ENCODE measurements at regions not wholly inside any gene's neighbourhood (a gene's known extent, or its start where the extent isn't known, plus 50 kb on each side); places are given as distances from the start of the nearest gene placed in this dataset.

- no peak overlapping the region for H3K4me3 Mint-ChIP-seq
- no peaks in the 10 kb centered on the region for H3K27me3 Mint-ChIP-seq (ENCODE audit: low read depth in 3 of 3)
- DNase-seq: no peak
- H3K4me1 Mint-ChIP-seq: no peaks in the 10 kb centered on the region
- peaks cover 0 to 4% (median 0%) of the 10 kb centered on the region in 3 donors for H3K36me3 Mint-ChIP-seq
- no peak overlapping the region for H3K27ac Mint-ChIP-seq
- H3K9me3 Mint-ChIP-seq: peaks cover 13 to 60% (median 23%) of the 10 kb centered on the region in 6 donors
These were observed 1009.1 kb upstream of the SEMA6D start for GRCh38 chr15:46708226-46708625.

GRCh38 chr15:46709460-46710083 is 1007.7 kb upstream of the SEMA6D start:
- H3K27me3 Mint-ChIP-seq (ENCODE audit: low read depth in 3 of 3): no peaks in the 10 kb centered on the region
- peaks cover 12 to 63% (median 19%) of the 10 kb centered on the region in 6 donors for H3K9me3 Mint-ChIP-seq
- no peak for DNase-seq
- no peak overlapping the region for H3K27ac Mint-ChIP-seq
- no peaks in the 10 kb centered on the region for H3K4me1 Mint-ChIP-seq
- peaks cover 0 to 4% (median 0%) of the 10 kb centered on the region in 3 donors for H3K36me3 Mint-ChIP-seq
- H3K4me3 Mint-ChIP-seq: no peak overlapping the region

GRCh38 chr15:46710401-46710960 is 1006.8 kb upstream of the SEMA6D start:
- Mint-ChIP-seq H3K4me1 (no peaks in the 10 kb centered on the region), H3K4me3 (no peak overlapping the region), H3K27me3 (ENCODE audit: low read depth in 3 of 3) (no peaks in the 10 kb centered on the region), H3K27ac (no peak overlapping the region), H3K9me3 (peaks cover 7 to 58% (median 16%) of the 10 kb centered on the region in 6 donors), H3K36me3 (peaks cover 0 to 4% (median 0%) of the 10 kb centered on the region in 3 donors)
- no peak for DNase-seq

- Mint-ChIP-seq H3K4me1 (no peaks in the 10 kb centered on the region), H3K27ac (no peak overlapping the region), H3K36me3 (peaks cover 0 to 4% (median 0%) of the 10 kb centered on the region in 3 donors), H3K27me3 (ENCODE audit: low read depth in 3 of 3) (no peaks in the 10 kb centered on the region), H3K4me3 (no peak overlapping the region), H3K9me3 (peaks cover 5 to 51% (median 15%) of the 10 kb centered on the region in 6 donors)
- no peak for DNase-seq
These were observed 1004.3 kb upstream of the SEMA6D start for GRCh38 chr15:46713045-46713444.

- Mint-ChIP-seq H3K4me1 (no peaks in the 10 kb centered on the region), H3K27ac (no peak overlapping the region), H3K27me3 (ENCODE audit: low read depth in 3 of 3) (no peaks in the 10 kb centered on the region), H3K36me3 (peaks cover 0 to 3% (median 0%) of the 10 kb centered on the region in 3 donors), H3K9me3 (peaks cover 3 to 38% (median 14%) of the 10 kb centered on the region in 6 donors), H3K4me3 (no peak overlapping the region)
- no peak for DNase-seq
These were observed 1002.4 kb upstream of the SEMA6D start for GRCh38 chr15:46714950-46715349.

GRCh38 chr15:46723308-46723707 is 994.0 kb upstream of the SEMA6D start:
- Mint-ChIP-seq H3K27me3 (ENCODE audit: low read depth in 3 of 3) (peaks cover 0 to 1% (median 0%) of the 10 kb centered on the region in 3 donors), H3K4me3 (no peak overlapping the region), H3K27ac (no peak overlapping the region), H3K36me3 (peaks cover 0 to 4% (median 3%) of the 10 kb centered on the region in 3 donors), H3K9me3 (peaks cover 2 to 49% (median 27%) of the 10 kb centered on the region in 6 donors), H3K4me1 (no peaks in the 10 kb centered on the region)
- no peak for DNase-seq

GRCh38 chr15:46732060-46732459 is 985.2 kb upstream of the SEMA6D start:
- H3K27me3 Mint-ChIP-seq (ENCODE audit: low read depth in 3 of 3): peaks cover 0 to 3% (median 1%) of the 10 kb centered on the region in 3 donors
- H3K4me1 Mint-ChIP-seq: no peaks in the 10 kb centered on the region
- no peak for DNase-seq
- H3K27ac Mint-ChIP-seq: no peak overlapping the region
- H3K36me3 Mint-ChIP-seq: peaks cover 0 to 6% (median 4%) of the 10 kb centered on the region in 3 donors
- H3K4me3 Mint-ChIP-seq: no peak overlapping the region
- peaks cover 0 to 57% (median 29%) of the 10 kb centered on the region in 6 donors for H3K9me3 Mint-ChIP-seq

GRCh38 chr15:46735115-46735514 is 982.2 kb upstream of the SEMA6D start:
- H3K36me3 Mint-ChIP-seq: no peaks in the 10 kb centered on the region
- no peak overlapping the region for H3K27ac Mint-ChIP-seq
- no peaks in the 10 kb centered on the region for H3K27me3 Mint-ChIP-seq (ENCODE audit: low read depth in 3 of 3)
- H3K4me3 Mint-ChIP-seq: no peak overlapping the region
- H3K9me3 Mint-ChIP-seq: peaks cover 0 to 53% (median 12%) of the 10 kb centered on the region in 6 donors
- H3K4me1 Mint-ChIP-seq: no peaks in the 10 kb centered on the region
- DNase-seq: no peak

GRCh38 chr15:46751303-46751702 is 966.0 kb upstream of the SEMA6D start:
- H3K27me3 Mint-ChIP-seq (ENCODE audit: low read depth in 3 of 3): peaks cover 0 to 4% (median 0%) of the 10 kb centered on the region in 3 donors
- H3K4me3 Mint-ChIP-seq: no peak overlapping the region
- H3K4me1 Mint-ChIP-seq: no peaks in the 10 kb centered on the region
- H3K9me3 Mint-ChIP-seq: peaks cover 6 to 26% (median 18%) of the 10 kb centered on the region in 6 donors
- H3K27ac Mint-ChIP-seq: no peak overlapping the region
- no peaks in the 10 kb centered on the region for H3K36me3 Mint-ChIP-seq
- DNase-seq: no peak

- Mint-ChIP-seq H3K9me3 (peaks cover 20 to 40% (median 29%) of the 10 kb centered on the region in 6 donors), H3K36me3 (no peaks in the 10 kb centered on the region), H3K4me3 (no peak overlapping the region), H3K27me3 (ENCODE audit: low read depth in 3 of 3) (peaks cover 0 to 4% (median 0%) of the 10 kb centered on the region in 3 donors), H3K27ac (no peak overlapping the region), H3K4me1 (no peaks in the 10 kb centered on the region)
- DNase-seq: no peak
These were observed 963.4 kb upstream of the SEMA6D start for GRCh38 chr15:46753946-46754345.

- peaks cover 0 to 1% (median 0%) of the 10 kb centered on the region in 3 donors for H3K27me3 Mint-ChIP-seq (ENCODE audit: low read depth in 3 of 3)
These were observed 954.2 kb upstream of the SEMA6D start for GRCh38 chr15:46763091-46763490.

GRCh38 chr15:46764851-46765250 is 952.5 kb upstream of the SEMA6D start:
- peaks cover 18 to 53% (median 24%) of the 10 kb centered on the region in 6 donors for H3K9me3 Mint-ChIP-seq

More at GRCh38 chr15:46763091-46763490, 954.2 kb upstream of the SEMA6D start:
- no peak overlapping the region for H3K4me3 Mint-ChIP-seq
- H3K9me3 Mint-ChIP-seq: peaks cover 11 to 54% (median 22%) of the 10 kb centered on the region in 6 donors
- no peaks in the 10 kb centered on the region for H3K4me1 Mint-ChIP-seq
- H3K36me3 Mint-ChIP-seq: peaks cover 0 to 4% (median 0%) of the 10 kb centered on the region in 3 donors
- DNase-seq: no peak
- H3K27ac Mint-ChIP-seq: no peak overlapping the region

GRCh38 chr15:46766021-46766420 is 951.3 kb upstream of the SEMA6D start:
- DNase-seq: no peak
- peaks cover 0 to 3% (median 2%) of the 10 kb centered on the region in 3 donors for H3K36me3 Mint-ChIP-seq
- H3K4me3 Mint-ChIP-seq: no peak overlapping the region
- H3K9me3 Mint-ChIP-seq: peaks cover 18 to 61% (median 24%) of the 10 kb centered on the region in 6 donors
- H3K27me3 Mint-ChIP-seq (ENCODE audit: low read depth in 3 of 3): peaks cover 0 to 2% (median 1%) of the 10 kb centered on the region in 3 donors
- H3K27ac Mint-ChIP-seq: no peak overlapping the region
- no peaks in the 10 kb centered on the region for H3K4me1 Mint-ChIP-seq

More at GRCh38 chr15:46764851-46765250, 952.5 kb upstream of the SEMA6D start:
- DNase-seq: no peak
- Mint-ChIP-seq H3K36me3 (peaks cover 0 to 4% (median 3%) of the 10 kb centered on the region in 3 donors), H3K27ac (no peak overlapping the region), H3K27me3 (ENCODE audit: low read depth in 3 of 3) (peaks cover 0 to 2% (median 1%) of the 10 kb centered on the region in 3 donors), H3K4me3 (no peak overlapping the region), H3K4me1 (no peaks in the 10 kb centered on the region)

GRCh38 chr15:46768287-46768686 is 949.0 kb upstream of the SEMA6D start:
- DNase-seq: no peak
- no peak overlapping the region for H3K27ac Mint-ChIP-seq
- no peak overlapping the region for H3K4me3 Mint-ChIP-seq
- H3K27me3 Mint-ChIP-seq (ENCODE audit: low read depth in 3 of 3): peaks cover 0 to 2% (median 0%) of the 10 kb centered on the region in 3 donors
- no peaks in the 10 kb centered on the region for H3K4me1 Mint-ChIP-seq
- H3K36me3 Mint-ChIP-seq: peaks cover 0 to 3% (median 0%) of the 10 kb centered on the region in 3 donors
- peaks cover 15 to 61% (median 29%) of the 10 kb centered on the region in 6 donors for H3K9me3 Mint-ChIP-seq
